ENCODE measurements at regions not wholly inside any gene's neighbourhood (a gene's known extent, or its start where the extent isn't known, plus 50 kb on each side); places are given as distances from the start of the nearest gene placed in this dataset.
A peak's percentile ranks its signal among the peaks of the same experiment; 100 is the strongest.
"Not testable (repeated sequence)": the region's sequence is repeated elsewhere in the genome, so short reads cannot be mapped to it uniquely, and the experiment has no call there.

GRCh38 chr13:90664200-90664599 is 683.3 kb upstream of the MIR17HG start:
- not testable (repeated sequence) for DNase-seq (ENCODE audit: low spot score); H3K4me3 ChIP-seq; H3K27ac Mint-ChIP-seq; H3K4me3 Mint-ChIP-seq; H3F3A ChIP-seq (replicated peaks; ENCODE audit: low read depth); H3K36me3 ChIP-seq (ENCODE audit: insufficient read depth); H3K9me2 ChIP-seq (ENCODE audit: insufficient read depth); H3K27me3 Mint-ChIP-seq (ENCODE audit: insufficient read depth, low read depth, poor library complexity); H3K4me1 ChIP-seq (ENCODE audit: insufficient read depth); H4K20me1 ChIP-seq (replicated peaks; ENCODE audit: insufficient read depth); H3K36me3 Mint-ChIP-seq (ENCODE audit: low read depth); H3K79me2 ChIP-seq (replicated peaks; ENCODE audit: insufficient read depth); ATAC-seq; H3K27ac ChIP-seq (ENCODE audit: low read depth); H3K4me1 Mint-ChIP-seq; H3K4me2 ChIP-seq; H3K27me3 ChIP-seq (ENCODE audit: insufficient read depth); H2AFZ ChIP-seq
- H3K9me3 Mint-ChIP-seq, result peaks cover 16% of the 10 kb centered on the region

GRCh38 chr13:90673746-90674145 is 673.7 kb upstream of the MIR17HG start:
- H3K9me2 ChIP-seq (ENCODE audit: insufficient read depth), result no peaks in the 10 kb centered on the region
- Mint-ChIP-seq H3K9me3 (no peaks in the 10 kb centered on the region), H3K4me1 (no peaks in the 10 kb centered on the region), H3K36me3 (ENCODE audit: low read depth) (no peaks in the 10 kb centered on the region), H3K27me3 (ENCODE audit: insufficient read depth, low read depth, poor library complexity) (no peaks in the 10 kb centered on the region), H3K27ac (no peak overlapping the region), H3K4me3 (no peak overlapping the region)
- H3K36me3 ChIP-seq (ENCODE audit: insufficient read depth), result no peaks in the 10 kb centered on the region
- peak overlapping the region; percentile 69; the same call in 1 of the 2 replicates for H2AFZ ChIP-seq
- ATAC-seq, result no peak
- H3K27ac ChIP-seq (ENCODE audit: low read depth), result no peak overlapping the region
- H3K27me3 ChIP-seq (ENCODE audit: insufficient read depth), result no peaks in the 10 kb centered on the region
- H3K4me1 ChIP-seq (ENCODE audit: insufficient read depth), result no peaks in the 10 kb centered on the region
- no peaks in the 10 kb centered on the region for H4K20me1 ChIP-seq (replicated peaks; ENCODE audit: insufficient read depth)
- H3K4me2 ChIP-seq, result no peak overlapping the region
- DNase-seq (ENCODE audit: low spot score), result no peak
- no peaks in the 10 kb centered on the region for H3K79me2 ChIP-seq (replicated peaks; ENCODE audit: insufficient read depth)
- no peaks in the 10 kb centered on the region for H3F3A ChIP-seq (replicated peaks; ENCODE audit: low read depth)
- no peak overlapping the region for H3K4me3 ChIP-seq
- TF ChIP-seq ZNF331 (CRISPR knock-in tag; IDR thresholded peaks at IDR 0.05; ENCODE audit: low read depth), result no peak
- TF ChIP-seq STAT1 (IDR thresholded peaks at IDR 0.05; ENCODE audit: unreplicated experiment), result no peak
- TF ChIP-seq EZH2 (IDR thresholded peaks at IDR 0.05; ENCODE audit: low read depth, unreplicated experiment), result no peak
- TF ChIP-seq EZH2phosphoT487 (IDR thresholded peaks at IDR 0.05; ENCODE audit: unreplicated experiment), result no peak
- TF ChIP-seq CTCF (conservative IDR thresholded peaks at IDR 0.05; ENCODE audit: low read depth in 2 of 2), result no peak
- no peak for TF ChIP-seq POLR2AphosphoS5 (IDR thresholded peaks at IDR 0.05; ENCODE audit: low read depth)
- no peak for TF ChIP-seq ZNF462 (CRISPR knock-in tag; IDR thresholded peaks at IDR 0.05)
- no peak for TF ChIP-seq JUNB (IDR thresholded peaks at IDR 0.05; ENCODE audit: unreplicated experiment)
- TF ChIP-seq ZNF114 (CRISPR knock-in tag; IDR thresholded peaks at IDR 0.05), result no peak
- TF ChIP-seq CREB1 (CRISPR knock-in tag; IDR thresholded peaks at IDR 0.05; ENCODE audit: low read depth), result no peak
- no peak for TF ChIP-seq REST (IDR thresholded peaks at IDR 0.05; ENCODE audit: unreplicated experiment)
- no peak for TF ChIP-seq NANOG (IDR thresholded peaks at IDR 0.05; ENCODE audit: borderline replicate concordance)

Measured in GM23338 (cell line).